GM12878 (cell line): ENCODE measurements at regions not wholly inside any gene's neighbourhood (a gene's known extent, or its start where the extent isn't known, plus 50 kb on each side); places are given as distances from the start of the nearest gene placed in this dataset.

Experiments used
- ATAC-seq: fragments of 200-7000 bp; cut with Tn5 transposase; 3 replicates; pipeline ENCODE4 v1.9.1; 2020; ENCODE audit warnings: mild to moderate bottlenecking, moderate library complexity
- BruUV-seq: library from RNA; stranded (reverse); fragments of 400-500 nt; replicated peaks from 2 replicates; lab custom pipeline; 2021; lab: Mats Ljungman, UMichigan
- CTCF ChIA-PET: fragments of 300-600 bp; sonication (Branson Sonifier 250); formaldehyde crosslinking; extraction: SDS; loops from one replicate; lab custom pipeline; 2021; ENCODE audit warnings: inconsistent platforms; lab: Yijun Ruan, JAX
- POLR2A ChIA-PET: fragments of 350-600 bp; formaldehyde crosslinking; extraction: SDS; loops from one replicate; lab custom pipeline; 2021; ENCODE audit warnings: inconsistent platforms; lab: Charles Lee
- RAD21 ChIA-PET: fragments of 300-600 bp; sonication (Branson Sonifier 250); formaldehyde crosslinking; loops from one replicate; lab custom pipeline; 2023; ENCODE audit warnings: antibody characterized with exemption; ENCODE audit not compliant: unreplicated experiment; lab: Charles Lee
- SMC1A ChIA-PET: fragments of 300-600 bp; sonication (Branson Sonifier 250); formaldehyde crosslinking; loops from one replicate; lab custom pipeline; 2023; ENCODE audit not compliant: unreplicated experiment, uncharacterized antibody; lab: Charles Lee
- DNase-seq: peaks from one replicate; pipeline ENCODE4 v3.0.0-alpha.2; 2011; ENCODE audit warnings: low read depth, low spot score
- FAIRE-seq: peaks from 3 replicates; lab custom pipeline; 2011; peaks lifted over from hg19 to GRCh38; lab: Jason Lieb, UNC
- H2AFZ ChIP-seq: 2 replicates; pipeline ENCODE4 v1.6.0; 2011; ENCODE audit warnings: low read depth, low read length, control low read depth; ENCODE audit not compliant: control insufficient read depth
- H3K27ac ChIP-seq: 2 replicates; pipeline ENCODE4 v1.5.1; 2011; ENCODE audit warnings: control low read depth; ENCODE audit not compliant: control insufficient read depth, insufficient read depth
- H3K27me3 ChIP-seq, 2 experiments: replicated peaks in 1 of 2; 2 replicates each; pipeline versions ENCODE4 v1.6.0 to v1.6.1; 2011; ENCODE audit warnings: low read length in 1 of 2; ENCODE audit not compliant: control insufficient read depth in 2 of 2, insufficient read depth in 2 of 2
- H3K36me3 ChIP-seq, 2 experiments: 2 replicates each; pipeline ENCODE4 v1.5.1; 2011; ENCODE audit warnings: low read length in 1 of 2; ENCODE audit not compliant: control insufficient read depth in 2 of 2, insufficient read depth in 2 of 2
- H3K4me1 ChIP-seq: 2 replicates; pipeline ENCODE4 v1.6.1; 2011; ENCODE audit warnings: mild to moderate bottlenecking, low read length, moderate library complexity, mixed read lengths; ENCODE audit not compliant: control insufficient read depth, insufficient read depth
- H3K4me2 ChIP-seq: 2 replicates; pipeline ENCODE4 v1.6.0; 2011; ENCODE audit warnings: control low read depth; ENCODE audit not compliant: control insufficient read depth, insufficient read depth
- H3K4me3 ChIP-seq: fragments of 200-600 bp; sonication (generic); 2 replicates; pipeline ENCODE4 v1.5.1; 2016
- H3K79me2 ChIP-seq: 2 replicates; pipeline ENCODE4 v1.6.0; 2011; ENCODE audit warnings: low read length; ENCODE audit not compliant: control insufficient read depth, insufficient read depth
- H3K9ac ChIP-seq: 2 replicates; pipeline ENCODE4 v1.8.0; 2011; ENCODE audit warnings: low read length, control low read depth, mixed read lengths; ENCODE audit not compliant: control insufficient read depth, insufficient read depth
- H3K9me3 ChIP-seq: replicated peaks from 3 replicates; pipeline ENCODE4 v1.5.1; 2011; ENCODE audit warnings: mild to moderate bottlenecking, low read length; ENCODE audit not compliant: control insufficient read depth, insufficient read depth
- H4K20me1 ChIP-seq: 2 replicates; pipeline ENCODE4 v1.6.0; 2011; ENCODE audit not compliant: control insufficient read depth, insufficient read depth
- CHD2 ChIP-seq: IDR thresholded peaks from 2 replicates; pipeline ENCODE4 v1.6.1; 2011; ENCODE audit warnings: low read depth, low read length, improper control_type of control experiment, borderline replicate concordance
- CREB1 ChIP-seq: IDR thresholded peaks from 2 replicates; pipeline ENCODE4 v1.6.1; 2012; ENCODE audit warnings: low read depth, mild to moderate bottlenecking, inconsistent platforms
- DPF2 ChIP-seq: fragments of 450-650 bp; IDR thresholded peaks from 2 replicates; pipeline ENCODE4 v1.6.1; 2017; ENCODE audit warnings: mild to moderate bottlenecking
- MYB ChIP-seq: fragments of 150-350 bp; IDR thresholded peaks from 2 replicates; pipeline ENCODE4 v1.6.1; 2014; ENCODE audit warnings: mild to moderate bottlenecking, low read depth, low read length, borderline replicate concordance
- NBN ChIP-seq: fragments of 450-650 bp; IDR thresholded peaks from 2 replicates; pipeline ENCODE4 v1.6.1; 2016
- RUNX3 ChIP-seq: IDR thresholded peaks from 2 replicates; pipeline ENCODE4 v1.6.1; 2012; ENCODE audit warnings: low read length, inconsistent platforms
- TAF1 ChIP-seq: IDR thresholded peaks from 2 replicates; pipeline ENCODE4 v1.6.1; 2011; ENCODE audit warnings: mild to moderate bottlenecking, low read depth, low read length, borderline replicate concordance
- ZNF217 ChIP-seq: fragments of 450-650 bp; IDR thresholded peaks from 2 replicates; pipeline ENCODE4 v1.6.1; 2017; ENCODE audit warnings: antibody characterized with exemption, mild to moderate bottlenecking
- WGBS: methylation state at CpG from one replicate; pipeline ENCODE4 v1.1.6; 2016; ENCODE audit warnings: low lambda C conversion rate; ENCODE audit not compliant: insufficient replicate concordance, insufficient coverage; ENCODE audit errors: missing lambda C conversion rate; 5-methylcytosine and 5-hydroxymethylcytosine counted together
- in situ Hi-C: fragments of 300-500 bp; cut with MboI; formaldehyde crosslinking; loops from 9 replicates; pipeline ENCODE4 v1.14.3; 2018; ENCODE audit warnings: mixed read lengths
- intact Hi-C: fragments of 100-400 bp; cut with micrococcal nuclease; formaldehyde crosslinking; loops from one replicate; pipeline ENCODE4 v1.14.2; 2022; ENCODE audit not compliant: unreplicated experiment
- TF ChIP-seq, protein P1 (sequence below): IDR thresholded peaks from 2 replicates; pipeline ENCODE4 v1.6.1; 2011; ENCODE audit warnings: borderline replicate concordance, low read depth, mild to moderate bottlenecking, moderate library complexity, mixed read lengths, low read length; ENCODE audit not compliant: insufficient read depth; ENCODE audit errors: extremely low read length
- TF ChIP-seq, protein P2 (sequence below): IDR thresholded peaks from 2 replicates; pipeline ENCODE4 v1.6.1; 2012; ENCODE audit warnings: low read depth, low read length, improper control_type of control experiment

DNA sequence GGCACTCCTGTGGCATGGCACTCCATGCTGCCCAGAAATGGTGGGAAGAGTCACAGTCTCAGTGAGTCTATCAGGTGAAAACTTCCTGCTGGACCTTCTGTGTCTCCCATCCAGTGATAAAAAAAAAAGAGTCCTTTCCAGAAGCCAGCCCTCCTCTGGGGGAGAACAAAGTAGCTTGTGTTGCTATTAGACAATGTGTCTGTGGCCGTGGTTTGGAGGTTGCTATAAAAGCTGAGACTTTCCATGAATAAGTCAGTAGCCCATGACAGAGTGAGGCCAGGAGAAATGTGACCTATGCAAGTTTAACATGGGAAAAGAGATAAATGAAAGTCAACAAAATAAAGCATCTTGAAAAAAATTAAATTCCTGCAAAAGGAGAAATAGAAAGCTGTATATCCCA, 250.7 kb upstream of the MON1B start (continued):
- TF ChIP-seq, protein P1, sequence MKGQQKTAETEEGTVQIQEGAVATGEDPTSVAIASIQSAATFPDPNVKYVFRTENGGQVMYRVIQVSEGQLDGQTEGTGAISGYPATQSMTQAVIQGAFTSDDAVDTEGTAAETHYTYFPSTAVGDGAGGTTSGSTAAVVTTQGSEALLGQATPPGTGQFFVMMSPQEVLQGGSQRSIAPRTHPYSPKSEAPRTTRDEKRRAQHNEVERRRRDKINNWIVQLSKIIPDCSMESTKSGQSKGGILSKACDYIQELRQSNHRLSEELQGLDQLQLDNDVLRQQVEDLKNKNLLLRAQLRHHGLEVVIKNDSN = no peak
- TF ChIP-seq, protein P2, sequence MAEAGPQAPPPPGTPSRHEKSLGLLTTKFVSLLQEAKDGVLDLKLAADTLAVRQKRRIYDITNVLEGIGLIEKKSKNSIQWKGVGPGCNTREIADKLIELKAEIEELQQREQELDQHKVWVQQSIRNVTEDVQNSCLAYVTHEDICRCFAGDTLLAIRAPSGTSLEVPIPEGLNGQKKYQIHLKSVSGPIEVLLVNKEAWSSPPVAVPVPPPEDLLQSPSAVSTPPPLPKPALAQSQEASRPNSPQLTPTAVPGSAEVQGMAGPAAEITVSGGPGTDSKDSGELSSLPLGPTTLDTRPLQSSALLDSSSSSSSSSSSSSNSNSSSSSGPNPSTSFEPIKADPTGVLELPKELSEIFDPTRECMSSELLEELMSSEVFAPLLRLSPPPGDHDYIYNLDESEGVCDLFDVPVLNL = no peak
- TF ChIP-seq MYB = no peak
- TF ChIP-seq NBN = no peak

DNA sequence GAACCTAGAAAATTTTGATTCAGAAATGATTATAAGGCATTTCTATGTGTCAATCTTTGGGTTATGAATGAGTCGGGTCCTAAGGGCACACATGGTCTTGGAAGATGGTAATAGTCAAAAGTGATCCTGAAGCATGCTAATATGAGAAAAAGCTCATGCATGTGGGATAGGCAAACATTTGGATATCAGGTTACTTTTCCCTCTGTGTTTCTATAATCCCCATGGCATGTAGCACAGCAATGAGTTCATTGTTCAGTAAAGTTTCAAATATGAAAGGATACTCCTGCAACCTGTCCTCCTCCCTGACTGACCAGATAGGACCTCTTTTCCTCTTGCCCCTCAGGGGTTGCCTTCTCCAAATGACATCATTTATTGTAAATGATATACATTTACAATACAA, 249.9 kb upstream of the MON1B start:
- Histone ChIP-seq H3K4me3 (no peak overlapping the region), H3K79me2 (no peaks in the 10 kb centered on the region), H3K9ac (no peak overlapping the region), H3K27me3 (no peaks in the 10 kb centered on the region), H2AFZ (no peak overlapping the region), H3K9me3 (no peaks in the 10 kb centered on the region), H4K20me1 (no peaks in the 10 kb centered on the region), H3K36me3 (no peaks in the 10 kb centered on the region), H3K27ac (no peak overlapping the region), H3K4me1 (no peaks in the 10 kb centered on the region), H3K4me2 (no peak overlapping the region)
- 0% methylated on average over 1 of the region's 1 CpG for WGBS
- DNase-seq (no peak), ATAC-seq (no peak), FAIRE-seq (no peak)
- RAD21 ChIA-PET = no interaction called here
- no TSS peak for BruUV-seq
- no peak for TF ChIP-seq CHD2
- no peak for TF ChIP-seq CREB1
- TF ChIP-seq TAF1 = no peak
- no peak for TF ChIP-seq ZNF217
- no peak for TF ChIP-seq DPF2
- no peak for TF ChIP-seq RUNX3
- intact Hi-C loops (no loop called here), in situ Hi-C loops (no loop called here)
- SMC1A ChIA-PET = no interaction called here
- CTCF ChIA-PET = no interaction called here
- POLR2A ChIA-PET = no interaction called here
